GM23338 (cell line): ENCODE measurements at regions not wholly inside any gene's neighbourhood (a gene's known extent, or its start where the extent isn't known, plus 50 kb on each side); places are given as distances from the start of the nearest gene placed in this dataset.

Experiments used
- ATAC-seq: fragments of 200-7000 bp; cut with Tn5 transposase; 3 replicates; pipeline ENCODE4 v1.9.1; 2020
- DNase-seq: peaks from one replicate; pipeline ENCODE4 v3.0.0-alpha.2; 2015; ENCODE audit warnings: low spot score
- H2AFZ ChIP-seq: fragments of 200-600 bp; sonication (generic); 2 replicates; pipeline ENCODE4 v1.8.0; 2016; ENCODE audit warnings: antibody characterized with exemption, mild to moderate bottlenecking, moderate library complexity
- H3F3A ChIP-seq: fragments of 200-600 bp; sonication (generic); replicated peaks from 2 replicates; pipeline ENCODE4 v1.8.0; 2017; ENCODE audit warnings: antibody characterized with exemption, mixed run types, low read depth
- H3K27ac ChIP-seq: fragments of 200-600 bp; sonication (generic); 2 replicates; pipeline ENCODE4 v1.6.1; 2016; ENCODE audit warnings: low read depth
- H3K27me3 ChIP-seq: fragments of 200-600 bp; sonication (generic); 2 replicates; pipeline ENCODE4 v1.8.0; 2016; ENCODE audit warnings: mild to moderate bottlenecking, mixed run types, moderate library complexity; ENCODE audit not compliant: insufficient read depth
- H3K36me3 ChIP-seq: fragments of 200-600 bp; sonication (generic); 2 replicates; pipeline ENCODE4 v1.8.0; 2016; ENCODE audit warnings: mild to moderate bottlenecking; ENCODE audit not compliant: insufficient read depth
- H3K4me1 ChIP-seq: fragments of 200-600 bp; sonication (generic); 2 replicates; pipeline ENCODE4 v1.8.0; 2016; ENCODE audit warnings: mild to moderate bottlenecking, moderate library complexity; ENCODE audit not compliant: insufficient read depth
- H3K4me2 ChIP-seq: fragments of 200-600 bp; sonication (generic); 2 replicates; pipeline ENCODE4 v1.7.1; 2017; ENCODE audit warnings: mixed run types
- H3K4me3 ChIP-seq: fragments of 200-600 bp; sonication (generic); 2 replicates; pipeline ENCODE4 v1.6.1; 2016; ENCODE audit warnings: mixed run types
- H3K79me2 ChIP-seq: fragments of 200-600 bp; sonication (generic); replicated peaks from 2 replicates; pipeline ENCODE4 v1.8.0; 2017; ENCODE audit warnings: mild to moderate bottlenecking; ENCODE audit not compliant: insufficient read depth
- H3K9me2 ChIP-seq: fragments of 200-600 bp; sonication (generic); 2 replicates; pipeline ENCODE4 v1.8.0; 2017; ENCODE audit not compliant: insufficient read depth
- H4K20me1 ChIP-seq: fragments of 200-600 bp; sonication (generic); replicated peaks from 2 replicates; pipeline ENCODE4 v1.8.0; 2017; ENCODE audit warnings: mild to moderate bottlenecking; ENCODE audit not compliant: insufficient read depth
- H3K27ac Mint-ChIP-seq: 2 replicates; pipeline ENCODE4 v1.8.0; 2020; ENCODE audit warnings: inconsistent platforms, mild to moderate bottlenecking, moderate library complexity, mixed read lengths
- H3K27me3 Mint-ChIP-seq: 3 replicates; pipeline ENCODE4 v1.8.0; 2022; ENCODE audit warnings: low read depth, mild to moderate bottlenecking, moderate library complexity, mixed read lengths, inconsistent platforms; ENCODE audit not compliant: insufficient read depth, poor library complexity
- H3K36me3 Mint-ChIP-seq: 3 replicates; pipeline ENCODE4 v1.8.0; 2021; ENCODE audit warnings: low read depth, mild to moderate bottlenecking, inconsistent platforms, moderate library complexity, mixed read lengths
- H3K4me1 Mint-ChIP-seq: 3 replicates; pipeline ENCODE4 v1.8.0; 2020; ENCODE audit warnings: mild to moderate bottlenecking, inconsistent platforms, mixed read lengths
- H3K4me3 Mint-ChIP-seq: 3 replicates; pipeline ENCODE4 v1.8.0; 2021; ENCODE audit warnings: moderate library complexity, mild to moderate bottlenecking, inconsistent platforms, mixed read lengths
- H3K9me3 Mint-ChIP-seq: 3 replicates; pipeline ENCODE4 v1.8.0; 2020; ENCODE audit warnings: moderate library complexity, mild to moderate bottlenecking, inconsistent platforms, mixed read lengths
- CREB1 ChIP-seq: fragments of 250-450 bp; sonication (Bioruptor Pico); IDR thresholded peaks from 2 replicates; pipeline ENCODE4 v1.5.0; 2020; ENCODE audit warnings: low read depth, mild to moderate bottlenecking, moderate library complexity
- EZH2 ChIP-seq: fragments of 200-600 bp; sonication (generic); IDR thresholded peaks from one replicate; pipeline ENCODE4 v1.8.0; 2017; ENCODE audit warnings: antibody characterized with exemption, mild to moderate bottlenecking, low read depth; ENCODE audit not compliant: unreplicated experiment
- EZH2phosphoT487 ChIP-seq: fragments of 200-600 bp; sonication (generic); IDR thresholded peaks from one replicate; pipeline ENCODE4 v1.8.1; 2018; ENCODE audit warnings: antibody characterized with exemption; ENCODE audit not compliant: unreplicated experiment
- JUNB ChIP-seq: IDR thresholded peaks from one replicate; pipeline ENCODE4 v1.6.1; 2016; ENCODE audit warnings: antibody characterized with exemption; ENCODE audit not compliant: unreplicated experiment
- NANOG ChIP-seq: IDR thresholded peaks from 2 replicates; pipeline ENCODE4 v1.6.1; 2016; ENCODE audit warnings: antibody characterized with exemption, borderline replicate concordance
- POLR2AphosphoS5 ChIP-seq: IDR thresholded peaks from 2 replicates; pipeline ENCODE4 v1.6.1; 2016; ENCODE audit warnings: antibody characterized with exemption, low read depth
- STAT1 ChIP-seq: IDR thresholded peaks from one replicate; pipeline ENCODE4 v1.6.1; 2016; ENCODE audit warnings: antibody characterized with exemption; ENCODE audit not compliant: unreplicated experiment
- ZNF114 ChIP-seq: fragments of 250-450 bp; sonication (Bioruptor Pico); IDR thresholded peaks from 2 replicates; pipeline ENCODE4 v1.5.0; 2020; ENCODE audit warnings: mild to moderate bottlenecking, moderate library complexity
- ZNF331 ChIP-seq: fragments of 250-450 bp; sonication (Bioruptor Pico); IDR thresholded peaks from 2 replicates; pipeline ENCODE4 v1.5.0; 2020; ENCODE audit warnings: low read depth, mild to moderate bottlenecking, moderate library complexity
- TF ChIP-seq, protein P1 (sequence below): IDR thresholded peaks from one replicate; pipeline ENCODE4 v1.6.1; 2018; ENCODE audit warnings: antibody characterized with exemption; ENCODE audit not compliant: unreplicated experiment
- TF ChIP-seq, protein P2 (sequence below), 2 experiments: fragments of 200-600 bp in 1 of 2; sonication (generic) in 1 of 2; conservative IDR thresholded peaks; 2 replicates each; pipeline versions ENCODE4 v1.5.1 to v1.6.1; 2016 to 2017; ENCODE audit warnings: antibody characterized with exemption in 2 of 2, low read depth in 2 of 2, mild to moderate bottlenecking in 2 of 2, moderate library complexity in 1 of 2
- TF ChIP-seq, protein P3 (sequence below): fragments of 250-450 bp; sonication (Bioruptor Pico); IDR thresholded peaks from 2 replicates; pipeline ENCODE4 v1.5.0; 2020; ENCODE audit warnings: mild to moderate bottlenecking, moderate library complexity
- TF ChIP-seq, protein P4 (sequence below): IDR thresholded peaks from 2 replicates; pipeline ENCODE4 v1.6.1; 2016; ENCODE audit warnings: antibody characterized with exemption

DNA sequence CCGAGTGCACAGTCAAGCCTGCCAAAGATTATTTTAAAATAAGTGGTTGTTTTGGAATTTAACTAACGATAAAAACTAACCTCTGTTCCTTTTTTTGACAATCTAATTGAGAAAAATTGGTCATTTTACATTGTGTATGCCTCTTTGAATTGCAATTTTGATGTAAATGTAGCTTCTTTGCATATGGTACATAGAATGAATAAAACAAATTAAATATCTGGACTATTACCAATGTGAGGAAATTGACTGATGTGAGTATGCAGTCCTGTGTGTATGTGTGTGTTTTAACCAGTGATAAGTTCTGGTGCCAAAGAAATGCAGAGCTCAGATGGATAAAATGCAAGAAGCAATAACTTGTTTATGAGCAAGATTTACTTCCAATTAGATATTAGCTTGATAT lies 281.3 kb upstream of the ZP4 start:
- Histone ChIP-seq H3K4me1 (peaks cover 8% of the 10 kb centered on the region; the same call in 1 of the 2 replicates), H2AFZ (no peak overlapping the region), H3K36me3 (no peaks in the 10 kb centered on the region), H4K20me1 (no peaks in the 10 kb centered on the region), H3K9me2 (0 out of 2 replicates have a peak, but pooled peaks cover 9% of the 10 kb centered on the region), H3K27ac (no peak overlapping the region), H3K27me3 (no peaks in the 10 kb centered on the region), H3K79me2 (no peaks in the 10 kb centered on the region), H3F3A (no peaks in the 10 kb centered on the region), H3K4me2 (no peak overlapping the region), H3K4me3 (no peak overlapping the region)
- no peaks in the 10 kb centered on the region for H3K27me3 Mint-ChIP-seq
- H3K36me3 Mint-ChIP-seq, result no peaks in the 10 kb centered on the region
- no peak overlapping the region for H3K27ac Mint-ChIP-seq
- no peak overlapping the region for H3K4me3 Mint-ChIP-seq
- TF ChIP-seq, protein P1, sequence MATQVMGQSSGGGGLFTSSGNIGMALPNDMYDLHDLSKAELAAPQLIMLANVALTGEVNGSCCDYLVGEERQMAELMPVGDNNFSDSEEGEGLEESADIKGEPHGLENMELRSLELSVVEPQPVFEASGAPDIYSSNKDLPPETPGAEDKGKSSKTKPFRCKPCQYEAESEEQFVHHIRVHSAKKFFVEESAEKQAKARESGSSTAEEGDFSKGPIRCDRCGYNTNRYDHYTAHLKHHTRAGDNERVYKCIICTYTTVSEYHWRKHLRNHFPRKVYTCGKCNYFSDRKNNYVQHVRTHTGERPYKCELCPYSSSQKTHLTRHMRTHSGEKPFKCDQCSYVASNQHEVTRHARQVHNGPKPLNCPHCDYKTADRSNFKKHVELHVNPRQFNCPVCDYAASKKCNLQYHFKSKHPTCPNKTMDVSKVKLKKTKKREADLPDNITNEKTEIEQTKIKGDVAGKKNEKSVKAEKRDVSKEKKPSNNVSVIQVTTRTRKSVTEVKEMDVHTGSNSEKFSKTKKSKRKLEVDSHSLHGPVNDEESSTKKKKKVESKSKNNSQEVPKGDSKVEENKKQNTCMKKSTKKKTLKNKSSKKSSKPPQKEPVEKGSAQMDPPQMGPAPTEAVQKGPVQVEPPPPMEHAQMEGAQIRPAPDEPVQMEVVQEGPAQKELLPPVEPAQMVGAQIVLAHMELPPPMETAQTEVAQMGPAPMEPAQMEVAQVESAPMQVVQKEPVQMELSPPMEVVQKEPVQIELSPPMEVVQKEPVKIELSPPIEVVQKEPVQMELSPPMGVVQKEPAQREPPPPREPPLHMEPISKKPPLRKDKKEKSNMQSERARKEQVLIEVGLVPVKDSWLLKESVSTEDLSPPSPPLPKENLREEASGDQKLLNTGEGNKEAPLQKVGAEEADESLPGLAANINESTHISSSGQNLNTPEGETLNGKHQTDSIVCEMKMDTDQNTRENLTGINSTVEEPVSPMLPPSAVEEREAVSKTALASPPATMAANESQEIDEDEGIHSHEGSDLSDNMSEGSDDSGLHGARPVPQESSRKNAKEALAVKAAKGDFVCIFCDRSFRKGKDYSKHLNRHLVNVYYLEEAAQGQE, result no peak
- TF ChIP-seq CREB1 (CRISPR knock-in tag) (no peak), POLR2AphosphoS5 (no peak), EZH2phosphoT487 (no peak), ZNF114 (CRISPR knock-in tag) (no peak), STAT1 (no peak), ZNF331 (CRISPR knock-in tag) (no peak), EZH2 (no peak), JUNB (no peak), NANOG (no peak)
- TF ChIP-seq, protein P2, sequence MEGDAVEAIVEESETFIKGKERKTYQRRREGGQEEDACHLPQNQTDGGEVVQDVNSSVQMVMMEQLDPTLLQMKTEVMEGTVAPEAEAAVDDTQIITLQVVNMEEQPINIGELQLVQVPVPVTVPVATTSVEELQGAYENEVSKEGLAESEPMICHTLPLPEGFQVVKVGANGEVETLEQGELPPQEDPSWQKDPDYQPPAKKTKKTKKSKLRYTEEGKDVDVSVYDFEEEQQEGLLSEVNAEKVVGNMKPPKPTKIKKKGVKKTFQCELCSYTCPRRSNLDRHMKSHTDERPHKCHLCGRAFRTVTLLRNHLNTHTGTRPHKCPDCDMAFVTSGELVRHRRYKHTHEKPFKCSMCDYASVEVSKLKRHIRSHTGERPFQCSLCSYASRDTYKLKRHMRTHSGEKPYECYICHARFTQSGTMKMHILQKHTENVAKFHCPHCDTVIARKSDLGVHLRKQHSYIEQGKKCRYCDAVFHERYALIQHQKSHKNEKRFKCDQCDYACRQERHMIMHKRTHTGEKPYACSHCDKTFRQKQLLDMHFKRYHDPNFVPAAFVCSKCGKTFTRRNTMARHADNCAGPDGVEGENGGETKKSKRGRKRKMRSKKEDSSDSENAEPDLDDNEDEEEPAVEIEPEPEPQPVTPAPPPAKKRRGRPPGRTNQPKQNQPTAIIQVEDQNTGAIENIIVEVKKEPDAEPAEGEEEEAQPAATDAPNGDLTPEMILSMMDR (conservative IDR thresholded peaks at IDR 0.05; ENCODE audit: low read depth in 2 of 2), result no peak
- TF ChIP-seq, protein P3, sequence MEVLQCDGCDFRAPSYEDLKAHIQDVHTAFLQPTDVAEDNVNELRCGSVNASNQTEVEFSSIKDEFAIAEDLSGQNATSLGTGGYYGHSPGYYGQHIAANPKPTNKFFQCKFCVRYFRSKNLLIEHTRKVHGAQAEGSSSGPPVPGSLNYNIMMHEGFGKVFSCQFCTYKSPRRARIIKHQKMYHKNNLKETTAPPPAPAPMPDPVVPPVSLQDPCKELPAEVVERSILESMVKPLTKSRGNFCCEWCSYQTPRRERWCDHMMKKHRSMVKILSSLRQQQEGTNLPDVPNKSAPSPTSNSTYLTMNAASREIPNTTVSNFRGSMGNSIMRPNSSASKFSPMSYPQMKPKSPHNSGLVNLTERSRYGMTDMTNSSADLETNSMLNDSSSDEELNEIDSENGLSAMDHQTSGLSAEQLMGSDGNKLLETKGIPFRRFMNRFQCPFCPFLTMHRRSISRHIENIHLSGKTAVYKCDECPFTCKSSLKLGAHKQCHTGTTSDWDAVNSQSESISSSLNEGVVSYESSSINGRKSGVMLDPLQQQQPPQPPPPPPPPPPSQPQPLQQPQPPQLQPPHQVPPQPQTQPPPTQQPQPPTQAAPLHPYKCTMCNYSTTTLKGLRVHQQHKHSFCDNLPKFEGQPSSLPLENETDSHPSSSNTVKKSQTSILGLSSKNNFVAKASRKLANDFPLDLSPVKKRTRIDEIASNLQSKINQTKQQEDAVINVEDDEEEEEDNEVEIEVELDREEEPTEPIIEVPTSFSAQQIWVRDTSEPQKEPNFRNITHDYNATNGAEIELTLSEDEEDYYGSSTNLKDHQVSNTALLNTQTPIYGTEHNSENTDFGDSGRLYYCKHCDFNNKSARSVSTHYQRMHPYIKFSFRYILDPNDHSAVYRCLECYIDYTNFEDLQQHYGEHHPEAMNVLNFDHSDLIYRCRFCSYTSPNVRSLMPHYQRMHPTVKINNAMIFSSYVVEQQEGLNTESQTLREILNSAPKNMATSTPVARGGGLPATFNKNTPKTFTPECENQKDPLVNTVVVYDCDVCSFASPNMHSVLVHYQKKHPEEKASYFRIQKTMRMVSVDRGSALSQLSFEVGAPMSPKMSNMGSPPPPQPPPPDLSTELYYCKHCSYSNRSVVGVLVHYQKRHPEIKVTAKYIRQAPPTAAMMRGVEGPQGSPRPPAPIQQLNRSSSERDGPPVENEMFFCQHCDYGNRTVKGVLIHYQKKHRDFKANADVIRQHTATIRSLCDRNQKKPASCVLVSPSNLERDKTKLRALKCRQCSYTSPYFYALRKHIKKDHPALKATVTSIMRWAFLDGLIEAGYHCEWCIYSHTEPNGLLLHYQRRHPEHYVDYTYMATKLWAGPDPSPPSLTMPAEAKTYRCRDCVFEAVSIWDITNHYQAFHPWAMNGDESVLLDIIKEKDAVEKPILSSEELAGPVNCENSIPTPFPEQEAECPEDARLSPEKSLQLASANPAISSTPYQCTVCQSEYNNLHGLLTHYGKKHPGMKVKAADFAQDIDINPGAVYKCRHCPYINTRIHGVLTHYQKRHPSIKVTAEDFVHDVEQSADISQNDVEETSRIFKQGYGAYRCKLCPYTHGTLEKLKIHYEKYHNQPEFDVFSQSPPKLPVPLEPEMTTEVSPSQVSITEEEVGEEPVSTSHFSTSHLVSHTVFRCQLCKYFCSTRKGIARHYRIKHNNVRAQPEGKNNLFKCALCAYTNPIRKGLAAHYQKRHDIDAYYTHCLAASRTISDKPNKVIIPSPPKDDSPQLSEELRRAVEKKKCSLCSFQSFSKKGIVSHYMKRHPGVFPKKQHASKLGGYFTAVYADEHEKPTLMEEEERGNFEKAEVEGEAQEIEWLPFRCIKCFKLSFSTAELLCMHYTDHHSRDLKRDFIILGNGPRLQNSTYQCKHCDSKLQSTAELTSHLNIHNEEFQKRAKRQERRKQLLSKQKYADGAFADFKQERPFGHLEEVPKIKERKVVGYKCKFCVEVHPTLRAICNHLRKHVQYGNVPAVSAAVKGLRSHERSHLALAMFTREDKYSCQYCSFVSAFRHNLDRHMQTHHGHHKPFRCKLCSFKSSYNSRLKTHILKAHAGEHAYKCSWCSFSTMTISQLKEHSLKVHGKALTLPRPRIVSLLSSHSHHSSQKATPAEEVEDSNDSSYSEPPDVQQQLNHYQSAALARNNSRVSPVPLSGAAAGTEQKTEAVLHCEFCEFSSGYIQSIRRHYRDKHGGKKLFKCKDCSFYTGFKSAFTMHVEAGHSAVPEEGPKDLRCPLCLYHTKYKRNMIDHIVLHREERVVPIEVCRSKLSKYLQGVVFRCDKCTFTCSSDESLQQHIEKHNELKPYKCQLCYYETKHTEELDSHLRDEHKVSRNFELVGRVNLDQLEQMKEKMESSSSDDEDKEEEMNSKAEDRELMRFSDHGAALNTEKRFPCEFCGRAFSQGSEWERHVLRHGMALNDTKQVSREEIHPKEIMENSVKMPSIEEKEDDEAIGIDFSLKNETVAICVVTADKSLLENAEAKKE (CRISPR knock-in tag), result no peak
- TF ChIP-seq, protein P4, sequence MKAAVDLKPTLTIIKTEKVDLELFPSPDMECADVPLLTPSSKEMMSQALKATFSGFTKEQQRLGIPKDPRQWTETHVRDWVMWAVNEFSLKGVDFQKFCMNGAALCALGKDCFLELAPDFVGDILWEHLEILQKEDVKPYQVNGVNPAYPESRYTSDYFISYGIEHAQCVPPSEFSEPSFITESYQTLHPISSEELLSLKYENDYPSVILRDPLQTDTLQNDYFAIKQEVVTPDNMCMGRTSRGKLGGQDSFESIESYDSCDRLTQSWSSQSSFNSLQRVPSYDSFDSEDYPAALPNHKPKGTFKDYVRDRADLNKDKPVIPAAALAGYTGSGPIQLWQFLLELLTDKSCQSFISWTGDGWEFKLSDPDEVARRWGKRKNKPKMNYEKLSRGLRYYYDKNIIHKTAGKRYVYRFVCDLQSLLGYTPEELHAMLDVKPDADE, result no peak
- H3K9me3 Mint-ChIP-seq, result no peaks in the 10 kb centered on the region; the same call in 1 of the 3 replicates
- peaks cover 7% of the 10 kb centered on the region; the same call in 2 of the 3 replicates for H3K4me1 Mint-ChIP-seq
- ATAC-seq, result no peak
- no peak for DNase-seq
